ENCODE measurements at regions not wholly inside any gene's neighbourhood (a gene's known extent, or its start where the extent isn't known, plus 50 kb on each side); places are given as distances from the start of the nearest gene placed in this dataset.
"Not testable (repeated sequence)": the region's sequence is repeated elsewhere in the genome, so short reads cannot be mapped to it uniquely, and the experiment has no call there.

- DNase-seq, result no peak
- Histone ChIP-seq H3K27me3 (replicated peaks in 2 of 5; ENCODE audit: control insufficient read depth in 4 of 5, insufficient read depth in 5 of 5, low read length in 4 of 5) (no peaks in the 10 kb centered on the region), H3K36me3 (ENCODE audit: control insufficient read depth in 4 of 4, insufficient read depth in 4 of 4, low read length in 3 of 4) (no peaks in the 10 kb centered on the region), H3K4me3 (ENCODE audit: control insufficient read depth in 1 of 7, extremely low read depth in 1 of 7, insufficient read depth in 4 of 7, low read depth in 2 of 7, low read length in 6 of 7) (no peak overlapping the region), H3K27ac (ENCODE audit: insufficient read depth in 1 of 2, low read depth in 1 of 2, low read length in 2 of 2, poor library complexity in 1 of 2, severe bottlenecking in 2 of 2) (no peak overlapping the region), H3K4me1 (ENCODE audit: control extremely low read depth in 1 of 4, control insufficient read depth in 4 of 4, insufficient read depth in 4 of 4, low read length in 3 of 4) (peaks cover 0 to 3% (median 0%) of the 10 kb centered on the region in 4 experiments), H3K9me3 (ENCODE audit: control extremely low read depth in 1 of 5, control insufficient read depth in 4 of 5, insufficient read depth in 2 of 5, low read depth in 1 of 5, low read length in 4 of 5) (peaks cover 0 to 2% (median 0%) of the 10 kb centered on the region in 5 experiments)
- 100% methylated on average over 1 of the region's 4 CpGs for WGBS (ENCODE audit: insufficient coverage)
- POLR2A ChIA-PET, result no interaction called here
- CTCF ChIA-PET, result no interaction called here
Observed at GRCh38 chr13:22877421-22877820, 303.4 kb upstream of the SGCG start.

- Histone ChIP-seq H3K4me3 (ENCODE audit: control insufficient read depth in 1 of 7, extremely low read depth in 1 of 7, insufficient read depth in 4 of 7, low read depth in 2 of 7, low read length in 6 of 7) (no peak overlapping the region), H3K36me3 (ENCODE audit: control insufficient read depth in 4 of 4, insufficient read depth in 4 of 4, low read length in 3 of 4) (no peaks in the 10 kb centered on the region), H3K27ac (ENCODE audit: insufficient read depth in 1 of 2, low read depth in 1 of 2, low read length in 2 of 2, poor library complexity in 1 of 2, severe bottlenecking in 2 of 2) (no peak overlapping the region), H3K27me3 (replicated peaks in 2 of 5; ENCODE audit: control insufficient read depth in 4 of 5, insufficient read depth in 5 of 5, low read length in 4 of 5) (no peaks in the 10 kb centered on the region), H3K4me1 (ENCODE audit: control extremely low read depth in 1 of 4, control insufficient read depth in 4 of 4, insufficient read depth in 4 of 4, low read length in 3 of 4) (peaks cover 0 to 3% (median 0%) of the 10 kb centered on the region in 4 experiments), H3K9me3 (ENCODE audit: control extremely low read depth in 1 of 5, control insufficient read depth in 4 of 5, insufficient read depth in 2 of 5, low read depth in 1 of 5, low read length in 4 of 5) (peaks cover 0 to 1% (median 0%) of the 10 kb centered on the region in 5 experiments)
- POLR2A ChIA-PET, result no interaction called here
- CTCF ChIA-PET, result no interaction called here
- no peak for DNase-seq
- 100% methylated on average over 2 of the region's 10 CpGs for WGBS (ENCODE audit: insufficient coverage)
Observed at GRCh38 chr13:22880741-22881720, 299.7 kb upstream of the SGCG start.

- H3K27me3 ChIP-seq (replicated peaks in 2 of 5; ENCODE audit: control insufficient read depth in 4 of 5, insufficient read depth in 5 of 5, low read length in 4 of 5); POLR2A ChIA-PET; H3K27ac ChIP-seq (ENCODE audit: insufficient read depth in 1 of 2, low read depth in 1 of 2, low read length in 2 of 2, poor library complexity in 1 of 2, severe bottlenecking in 2 of 2); H3K9me3 ChIP-seq (ENCODE audit: control extremely low read depth in 1 of 5, control insufficient read depth in 4 of 5, insufficient read depth in 2 of 5, low read depth in 1 of 5, low read length in 4 of 5); H3K36me3 ChIP-seq (ENCODE audit: control insufficient read depth in 4 of 4, insufficient read depth in 4 of 4, low read length in 3 of 4); CTCF ChIA-PET; H3K4me1 ChIP-seq (ENCODE audit: control extremely low read depth in 1 of 4, control insufficient read depth in 4 of 4, insufficient read depth in 4 of 4, low read length in 3 of 4); H3K4me3 ChIP-seq (ENCODE audit: control insufficient read depth in 1 of 7, extremely low read depth in 1 of 7, insufficient read depth in 4 of 7, low read depth in 2 of 7, low read length in 6 of 7): not testable (repeated sequence)
- WGBS (ENCODE audit: insufficient coverage), result 83% methylated on average over 3 of the region's 9 CpGs
- peak in 2 of 3 donors; percentile 1 to 53 for DNase-seq
Observed at GRCh38 chr13:22881721-22882608, 298.8 kb upstream of the SGCG start.

- no peak for DNase-seq
- H3K4me3 ChIP-seq (ENCODE audit: control insufficient read depth in 1 of 7, extremely low read depth in 1 of 7, insufficient read depth in 4 of 7, low read depth in 2 of 7, low read length in 6 of 7), result no peak overlapping the region
- ChIA-PET CTCF (no interaction called here), POLR2A (no interaction called here)
- 100% methylated on average over 4 of the region's 7 CpGs for WGBS (ENCODE audit: insufficient coverage)
- no peaks in the 10 kb centered on the region for H3K9me3 ChIP-seq (ENCODE audit: control extremely low read depth in 1 of 5, control insufficient read depth in 4 of 5, insufficient read depth in 2 of 5, low read depth in 1 of 5, low read length in 4 of 5)
- no peak overlapping the region for H3K27ac ChIP-seq (ENCODE audit: insufficient read depth in 1 of 2, low read depth in 1 of 2, low read length in 2 of 2, poor library complexity in 1 of 2, severe bottlenecking in 2 of 2)
- no peaks in the 10 kb centered on the region for H3K36me3 ChIP-seq (ENCODE audit: control insufficient read depth in 4 of 4, insufficient read depth in 4 of 4, low read length in 3 of 4)
- no peaks in the 10 kb centered on the region for H3K27me3 ChIP-seq (replicated peaks in 2 of 5; ENCODE audit: control insufficient read depth in 4 of 5, insufficient read depth in 5 of 5, low read length in 4 of 5)
- peaks cover 0 to 3% (median 0%) of the 10 kb centered on the region in 4 experiments for H3K4me1 ChIP-seq (ENCODE audit: control extremely low read depth in 1 of 4, control insufficient read depth in 4 of 4, insufficient read depth in 4 of 4, low read length in 3 of 4)
Observed at GRCh38 chr13:22883262-22883840, 297.4 kb upstream of the SGCG start.

- CTCF ChIA-PET, result no interaction called here
- POLR2A ChIA-PET, result no interaction called here
- Histone ChIP-seq H3K27ac (ENCODE audit: insufficient read depth in 1 of 2, low read depth in 1 of 2, low read length in 2 of 2, poor library complexity in 1 of 2, severe bottlenecking in 2 of 2) (no peak overlapping the region), H3K36me3 (ENCODE audit: control insufficient read depth in 4 of 4, insufficient read depth in 4 of 4, low read length in 3 of 4) (no peaks in the 10 kb centered on the region), H3K9me3 (ENCODE audit: control extremely low read depth in 1 of 5, control insufficient read depth in 4 of 5, insufficient read depth in 2 of 5, low read depth in 1 of 5, low read length in 4 of 5) (no peaks in the 10 kb centered on the region), H3K4me1 (ENCODE audit: control extremely low read depth in 1 of 4, control insufficient read depth in 4 of 4, insufficient read depth in 4 of 4, low read length in 3 of 4) (peaks cover 0 to 3% (median 0%) of the 10 kb centered on the region in 4 experiments), H3K4me3 (ENCODE audit: control insufficient read depth in 1 of 7, extremely low read depth in 1 of 7, insufficient read depth in 4 of 7, low read depth in 2 of 7, low read length in 6 of 7) (no peak overlapping the region), H3K27me3 (replicated peaks in 2 of 5; ENCODE audit: control insufficient read depth in 4 of 5, insufficient read depth in 5 of 5, low read length in 4 of 5) (no peaks in the 10 kb centered on the region)
- WGBS (ENCODE audit: insufficient coverage), result 90% methylated on average over 17 of the region's 17 CpGs
- no peak for DNase-seq
Observed at GRCh38 chr13:22883956-22884355, 296.8 kb upstream of the SGCG start.

- H3K9me3 ChIP-seq (ENCODE audit: control extremely low read depth in 1 of 5, control insufficient read depth in 4 of 5, insufficient read depth in 2 of 5, low read depth in 1 of 5, low read length in 4 of 5); DNase-seq; POLR2A ChIA-PET; H3K27me3 ChIP-seq (replicated peaks in 2 of 5; ENCODE audit: control insufficient read depth in 4 of 5, insufficient read depth in 5 of 5, low read length in 4 of 5); CTCF ChIA-PET; H3K27ac ChIP-seq (ENCODE audit: insufficient read depth in 1 of 2, low read depth in 1 of 2, low read length in 2 of 2, poor library complexity in 1 of 2, severe bottlenecking in 2 of 2); H3K36me3 ChIP-seq (ENCODE audit: control insufficient read depth in 4 of 4, insufficient read depth in 4 of 4, low read length in 3 of 4); H3K4me1 ChIP-seq (ENCODE audit: control extremely low read depth in 1 of 4, control insufficient read depth in 4 of 4, insufficient read depth in 4 of 4, low read length in 3 of 4); H3K4me3 ChIP-seq (ENCODE audit: control insufficient read depth in 1 of 7, extremely low read depth in 1 of 7, insufficient read depth in 4 of 7, low read depth in 2 of 7, low read length in 6 of 7): not testable (repeated sequence)
- 98% methylated on average over 5 of the region's 8 CpGs for WGBS (ENCODE audit: insufficient coverage)
Observed at GRCh38 chr13:22886061-22886460, 294.7 kb upstream of the SGCG start.

All from common myeloid progenitor, CD34-positive (primary cell).